ENCODE measurements at regions not wholly inside any gene's neighbourhood (a gene's known extent, or its start where the extent isn't known, plus 50 kb on each side); places are given as distances from the start of the nearest gene placed in this dataset.

GRCh38 chr1:238111081-238111480 lies 220.4 kb upstream of the ZP4 start:
- TF ChIP-seq CTCF (IDR thresholded peaks at IDR 0.05): no peak
- TF ChIP-seq POLR2A (IDR thresholded peaks at IDR 0.05): no peak
